NCI-H2171 (cell line): ENCODE measurements at regions not wholly inside any gene's neighbourhood (a gene's known extent, or its start where the extent isn't known, plus 50 kb on each side); places are given as distances from the start of the nearest gene placed in this dataset.

ENCODE experiments used
- DNase-seq: peaks from one replicate; lab custom pipeline; 2025; lab: John Stamatoyannopoulos, UW

GRCh38 chr3:24843955-24844354, 349.3 kb upstream of the THRB start:
- DNase-seq = peak; percentile 40

DNA sequence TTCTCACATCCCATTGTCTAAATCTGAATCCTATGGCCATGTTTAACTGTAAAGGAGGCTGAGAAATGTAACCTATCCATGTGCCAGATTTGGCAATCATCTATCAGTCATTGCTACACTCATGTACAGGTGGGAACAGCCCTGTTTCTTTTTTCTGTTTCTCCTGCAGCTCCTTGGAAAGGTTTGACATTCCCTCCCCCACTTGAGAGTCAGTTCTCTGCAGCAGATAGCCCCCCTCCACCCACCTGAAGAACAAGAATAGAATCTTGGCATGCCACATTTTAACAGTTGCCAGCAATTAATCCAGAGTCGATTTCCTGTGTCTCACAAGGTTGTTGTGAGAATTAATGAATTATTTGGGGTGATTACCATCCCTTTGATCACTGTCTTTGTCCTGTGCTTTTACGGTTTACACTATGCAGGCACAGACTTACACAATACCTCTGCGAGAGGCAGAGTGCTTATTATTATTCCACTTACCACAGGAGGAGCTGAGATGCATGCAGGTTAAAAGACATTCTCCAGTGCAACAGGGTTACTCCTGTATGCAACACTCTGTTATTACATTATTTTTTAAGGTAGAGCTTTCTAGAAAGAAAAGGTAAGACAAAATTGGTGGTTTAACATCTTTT, 351.0 kb upstream of the THRB start:
- no peak for DNase-seq

- no peak for DNase-seq
Measured at GRCh38 chr3:24846286-24846860, 351.7 kb upstream of the THRB start.

DNA sequence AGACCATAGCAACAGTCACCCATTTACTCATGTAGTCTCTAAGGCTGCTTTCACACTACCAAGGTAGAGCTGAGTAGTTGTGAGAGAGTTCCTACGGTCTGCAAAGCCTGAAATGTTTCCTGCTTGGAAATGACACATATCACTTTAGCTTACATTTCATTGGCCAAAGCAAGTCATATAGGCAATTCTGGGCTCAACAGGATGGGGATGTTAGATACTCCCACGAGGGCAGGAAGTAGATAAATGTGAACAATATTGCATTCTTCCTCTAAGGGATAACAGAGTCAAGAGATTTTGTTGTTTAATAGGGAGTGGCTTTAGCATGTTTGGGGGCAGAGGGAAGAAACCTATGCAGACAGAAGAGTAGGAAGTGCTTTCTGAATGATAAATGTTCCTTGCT, 355.6 kb upstream of the THRB start:
- DNase-seq = no peak

- DNase-seq = peak; percentile 57
Measured at GRCh38 chr3:24853685-24854490, 359.2 kb upstream of the THRB start.

DNA sequence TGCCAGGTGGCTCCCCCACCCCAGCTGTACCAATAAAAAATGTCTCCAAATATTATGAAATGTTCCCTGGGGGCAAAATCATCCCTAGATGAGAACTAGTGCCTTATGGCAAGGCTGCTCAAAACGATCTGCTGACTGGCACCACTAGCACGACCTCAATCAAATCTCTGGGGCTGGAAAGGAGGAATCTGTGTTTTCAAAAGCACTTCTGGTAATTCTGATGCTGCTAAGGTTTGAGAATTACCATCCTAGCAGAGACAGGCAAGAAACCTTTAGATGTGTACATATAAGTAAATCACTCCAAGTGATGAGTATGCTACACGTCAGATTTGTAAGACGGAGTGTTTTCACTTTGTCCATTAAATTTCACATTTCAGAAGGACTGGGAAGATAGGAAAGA, 360.1 kb upstream of the THRB start:
- DNase-seq = peak; percentile 71

- no peak for DNase-seq
Measured at GRCh38 chr3:24857945-24858344, 363.3 kb upstream of the THRB start.

DNA sequence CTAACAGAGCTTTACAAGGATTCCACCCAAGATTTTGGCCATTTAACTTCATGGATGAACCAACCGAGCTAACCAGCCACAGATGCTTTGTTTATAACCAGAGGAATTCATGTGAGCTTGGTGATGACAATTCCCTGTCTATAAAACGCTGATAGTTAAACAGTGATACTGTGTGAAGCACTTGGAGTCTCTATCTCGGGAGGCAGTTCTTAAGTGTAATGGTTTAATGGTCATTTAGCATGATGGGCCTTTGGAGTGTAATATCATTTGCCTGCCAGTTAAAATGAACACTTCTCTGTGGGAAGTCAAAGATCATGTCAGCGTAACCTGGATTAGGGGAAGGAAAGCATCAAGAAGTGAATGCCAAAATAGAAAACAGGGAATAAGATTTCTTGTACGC, 368.6 kb upstream of the THRB start:
- no peak for DNase-seq

GRCh38 chr3:24867783-24868182, 373.1 kb upstream of the THRB start:
- no peak for DNase-seq

DNA sequence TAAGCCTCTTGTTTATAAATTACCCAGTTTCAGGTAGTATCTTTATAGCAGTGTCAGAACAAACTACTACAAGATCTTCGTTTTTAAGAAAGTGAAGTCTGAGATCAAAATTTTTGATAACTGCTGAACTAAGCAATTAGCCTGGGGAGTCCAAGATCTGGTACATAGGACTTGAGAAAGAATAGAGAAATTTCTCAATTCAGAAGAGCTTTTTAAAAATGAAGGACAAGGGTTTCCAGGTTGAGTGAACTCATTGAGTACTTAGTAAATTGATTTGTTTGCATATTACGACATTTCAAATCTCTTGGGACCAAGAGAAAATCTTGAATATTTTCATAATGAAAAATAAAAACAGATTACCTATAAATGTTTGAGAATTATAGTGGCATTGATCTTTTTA, 386.6 kb upstream of the THRB start:
- no peak for DNase-seq

GRCh38 chr3:24886501-24886900, 391.9 kb upstream of the THRB start:
- no peak for DNase-seq

DNA sequence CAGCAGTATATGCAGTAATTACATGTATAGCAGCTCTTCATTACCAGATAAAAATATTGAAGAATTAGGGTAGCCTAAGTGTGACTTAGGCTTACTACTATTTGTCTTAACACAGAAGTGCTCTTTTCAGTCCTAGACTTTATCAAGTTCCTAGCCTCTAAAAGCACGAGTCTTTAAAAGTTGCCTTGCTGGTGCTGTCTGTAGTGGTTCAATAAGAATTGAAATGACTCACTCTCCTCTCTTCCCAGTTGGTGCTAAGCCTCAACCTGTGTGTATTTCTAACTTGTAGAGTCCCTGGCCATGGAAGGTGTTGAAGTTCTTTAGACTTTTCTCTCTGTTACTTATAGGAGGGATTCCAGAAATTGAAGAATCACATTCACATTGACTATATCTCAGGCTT, 395.4 kb upstream of the THRB start:
- no peak for DNase-seq

- no peak for DNase-seq
Measured at GRCh38 chr3:24899373-24899772, 404.7 kb upstream of the THRB start.

DNA sequence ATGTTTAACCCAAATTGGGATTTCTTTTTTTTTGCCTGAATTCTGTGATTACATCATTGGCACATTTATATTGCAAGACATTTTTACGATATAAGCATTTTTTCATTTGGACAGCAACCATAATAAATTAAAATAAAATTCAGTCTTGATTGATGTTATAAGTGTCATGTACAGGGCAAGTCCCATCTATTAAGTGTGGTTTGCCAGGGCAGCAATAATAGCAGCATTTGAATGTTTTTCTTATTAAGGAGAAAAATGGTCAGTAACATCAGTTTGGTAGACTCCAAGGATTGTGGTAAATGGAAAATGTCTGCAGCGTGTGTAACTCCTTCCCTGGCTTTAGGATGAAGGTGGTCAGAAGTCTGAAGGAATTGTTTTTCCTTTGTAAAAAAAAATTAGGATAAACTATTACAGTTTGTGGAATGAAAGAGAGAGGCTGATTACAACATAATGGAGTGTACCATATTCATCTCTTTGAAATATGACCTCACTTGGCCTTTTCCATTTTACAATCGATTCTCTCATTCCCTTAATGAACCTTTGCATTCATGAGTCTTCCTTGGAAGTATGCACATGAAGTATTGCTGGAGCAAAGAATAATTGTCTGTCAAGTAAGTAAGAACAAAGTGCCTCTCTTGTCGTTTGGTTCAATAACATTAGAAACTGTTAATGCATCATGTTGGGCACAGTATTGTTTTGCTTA, 405.4 kb upstream of the THRB start:
- no peak for DNase-seq

GRCh38 chr3:24905266-24905665, 410.6 kb upstream of the THRB start:
- DNase-seq = no peak

DNA sequence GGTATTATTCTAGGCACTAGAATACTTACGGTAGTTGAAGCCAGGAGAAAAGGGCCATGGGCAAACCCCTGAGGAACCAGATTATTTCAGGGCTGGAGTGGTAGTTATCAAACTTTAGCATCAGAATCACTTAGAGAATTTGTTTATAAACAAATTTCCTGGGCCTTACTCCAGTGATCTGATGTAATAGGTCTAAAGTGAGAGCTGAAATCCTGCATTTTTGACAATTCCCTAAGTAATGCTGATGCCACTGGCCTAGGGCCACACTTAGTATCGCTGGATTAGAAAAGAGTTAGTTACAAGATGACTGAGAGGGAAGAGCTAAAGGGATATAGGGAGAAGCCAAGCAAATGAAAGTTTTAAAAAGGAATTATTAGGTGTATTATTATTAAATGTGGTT, 412.5 kb upstream of the THRB start:
- DNase-seq = no peak

DNA sequence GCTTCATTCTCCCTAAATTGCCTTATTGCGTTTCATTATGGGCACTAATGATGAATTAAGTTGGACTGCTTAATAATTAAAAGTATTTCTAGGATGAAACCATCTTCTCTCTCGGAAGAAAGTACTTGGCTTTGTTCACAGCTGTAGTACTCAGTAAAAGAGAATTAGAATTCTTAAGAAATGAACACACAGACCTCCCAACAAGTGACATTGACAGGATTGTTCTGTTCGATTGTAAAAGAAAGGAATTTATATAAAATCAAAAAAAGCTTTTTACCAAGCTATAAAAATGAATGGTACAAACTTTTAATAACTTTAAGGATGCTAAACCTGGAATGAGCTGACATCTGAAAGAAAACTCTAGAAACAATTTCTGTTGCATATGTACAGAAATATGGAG, 416.4 kb upstream of the THRB start:
- DNase-seq = no peak

GRCh38 chr3:24915639-24916038, 421.0 kb upstream of the THRB start:
- no peak for DNase-seq

DNA sequence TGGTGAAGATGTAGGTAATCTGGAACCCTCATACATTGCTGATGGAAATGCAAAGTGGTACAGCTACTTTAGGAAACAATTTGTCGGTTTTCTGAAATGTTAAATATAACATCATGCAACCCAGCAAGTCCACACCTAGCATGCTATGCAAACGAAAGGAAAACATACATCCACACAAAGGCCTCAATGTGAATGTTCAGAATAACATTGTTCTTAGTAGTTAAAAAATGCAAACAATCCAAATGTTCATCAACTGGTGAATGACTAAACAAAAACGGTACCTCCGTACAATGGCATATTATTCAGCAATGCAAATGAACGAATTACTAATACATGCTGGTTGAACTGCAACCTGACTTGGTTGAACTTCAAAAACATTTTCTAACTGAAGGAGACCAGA, 423.3 kb upstream of the THRB start:
- no peak for DNase-seq

DNA sequence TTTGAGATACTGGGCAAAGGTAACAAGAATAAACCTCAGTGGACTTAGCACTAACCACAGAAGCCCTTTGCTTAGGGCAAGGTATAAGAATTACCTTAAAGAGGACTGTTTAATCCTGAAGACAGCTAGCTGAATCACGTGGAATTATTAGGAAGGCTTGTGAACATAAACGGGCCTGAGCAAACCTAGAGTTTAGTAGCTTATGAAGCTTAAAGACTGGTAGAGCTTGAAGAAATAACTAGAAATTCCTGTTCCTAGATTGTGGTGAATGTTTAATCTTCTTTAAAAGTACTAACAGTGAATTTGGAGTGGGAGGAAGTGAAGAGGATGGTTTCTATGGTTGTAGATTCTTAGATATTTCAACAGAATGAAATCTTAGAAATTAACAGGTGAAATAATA, 428.9 kb upstream of the THRB start:
- no peak for DNase-seq

DNA sequence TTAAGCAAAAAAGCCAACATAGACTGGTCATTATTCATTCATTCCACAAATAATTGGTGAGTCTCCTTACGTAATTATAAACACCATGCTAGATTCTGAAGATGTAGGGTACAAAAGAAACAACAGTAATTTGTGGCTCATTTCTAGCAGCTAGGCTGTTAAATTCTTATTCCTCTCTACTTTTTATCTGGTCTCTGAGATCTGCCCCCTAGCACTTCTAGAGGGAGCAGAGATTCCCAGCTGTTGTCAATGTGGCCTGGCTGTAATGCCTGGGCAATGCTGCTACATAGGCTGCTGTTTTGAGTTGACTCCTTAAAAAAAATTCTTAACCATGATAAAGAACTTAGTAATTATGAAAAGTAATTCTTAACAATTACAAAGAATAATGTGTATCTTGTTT, 434.9 kb upstream of the THRB start:
- no peak for DNase-seq

DNA sequence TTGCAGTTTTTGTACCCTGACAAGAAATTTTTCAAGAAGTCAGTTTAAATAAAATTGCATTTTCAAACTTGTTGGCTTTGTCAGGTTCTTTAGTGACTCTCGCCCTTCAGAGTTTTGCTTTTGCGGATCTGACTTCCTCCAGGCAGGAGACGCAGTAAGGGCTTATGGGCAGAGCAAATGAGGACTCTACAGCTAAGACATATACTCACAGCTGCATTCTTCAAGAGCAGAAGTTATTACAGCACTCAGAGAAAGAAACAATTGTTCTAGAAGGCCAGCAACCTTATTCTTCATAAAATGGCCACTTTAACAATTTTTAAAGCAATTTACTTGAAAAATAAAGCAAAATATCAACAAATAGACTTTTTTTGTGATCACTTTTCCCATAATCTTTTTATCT, 438.8 kb upstream of the THRB start:
- no peak for DNase-seq

- no peak for DNase-seq
Measured at GRCh38 chr3:24936574-24936973, 441.9 kb upstream of the THRB start.
